Spleen (tissue), 11 donors: ENCODE measurements at regions not wholly inside any gene's neighbourhood (a gene's known extent, or its start where the extent isn't known, plus 50 kb on each side); places are given as distances from the start of the nearest gene placed in this dataset.

ENCODE experiments used
- DNase-seq: peaks from one replicate; pipeline ENCODE4 v3.0.0-alpha.2; 2020
- H3K27ac ChIP-seq, 8 donors: fragments of 200-600 bp; sonication (generic) in 7 of 8; 1 replicate in 4 of 8; 2 replicates in 4 of 8; pipeline versions ENCODE4 v1.5.0 to v1.8.0; 2016 to 2021; ENCODE audit warnings: inconsistent platforms in 4 of 8, mild to moderate bottlenecking in 4 of 8, moderate library complexity in 1 of 8
- H3K27me3 ChIP-seq, 7 donors: fragments of 200-600 bp; sonication (generic) in 6 of 7; replicated peaks in 1 of 7; 1 replicate in 4 of 7; 2 replicates in 3 of 7; pipeline versions ENCODE4 v1.5.0 to v1.8.0; 2016 to 2021; ENCODE audit warnings: inconsistent platforms in 3 of 7, mild to moderate bottlenecking in 1 of 7
- H3K36me3 ChIP-seq, 6 donors: fragments of 200-600 bp; sonication (generic) in 5 of 6; 1 replicate in 4 of 6; 2 replicates in 2 of 6; pipeline versions ENCODE4 v1.5.0 to v1.8.0; 2016 to 2021; ENCODE audit warnings: inconsistent platforms in 2 of 6
- H3K4me1 ChIP-seq, 6 donors: fragments of 200-600 bp; sonication (generic) in 5 of 6; 1 replicate in 3 of 6; 2 replicates in 3 of 6; pipeline versions ENCODE4 v1.5.0 to v1.8.0; 2016 to 2021; ENCODE audit warnings: inconsistent platforms in 3 of 6
- H3K4me3 ChIP-seq, 8 donors: fragments of 200-600 bp; sonication (generic) in 7 of 8; 1 replicate in 4 of 8; 2 replicates in 4 of 8; pipeline versions ENCODE4 v1.5.0 to v1.8.0; 2016 to 2021; ENCODE audit warnings: inconsistent platforms in 4 of 8, mild to moderate bottlenecking in 4 of 8, moderate library complexity in 2 of 8
- H3K9me3 ChIP-seq, 8 donors: fragments of 200-600 bp; sonication (generic) in 7 of 8; 1 replicate in 4 of 8; 2 replicates in 4 of 8; pipeline versions ENCODE4 v1.5.0 to v1.8.0; 2016 to 2021; ENCODE audit warnings: inconsistent platforms in 4 of 8
- POLR2A ChIP-seq, 3 donors: fragments of 450-650 bp; IDR thresholded peaks; one replicate each; pipeline ENCODE4 v1.5.1; 2017; ENCODE audit warnings: antibody characterized with exemption in 3 of 3, mild to moderate bottlenecking in 1 of 3
- POLR2AphosphoS5 ChIP-seq, 3 donors: sonication (generic); formaldehyde crosslinking; IDR thresholded peaks; one replicate each; pipeline ENCODE4 v1.5.1; 2017; ENCODE audit warnings: antibody characterized with exemption in 3 of 3
- WGBS, 5 donors: extraction: QIAGEN DNeasy Blood & Tissue Kit in 3 of 5; methylation state at CpG; one replicate each; pipeline versions ENCODE4 v1.1.5 to v1.1.7; 2013 to 2018; 5-methylcytosine and 5-hydroxymethylcytosine counted together
- intact Hi-C: fragments of 100-400 bp; cut with DNase I; formaldehyde crosslinking; loops from one replicate; pipeline ENCODE4 v1.15.0; 2023; ENCODE audit warnings: low total_unique reads
- TF ChIP-seq, protein P1 (sequence below), 11 experiments: fragments of 200-600 bp in 7 of 11; fragments of 450-650 bp in 4 of 11; sonication (generic) in 4 of 11; IDR thresholded peaks in 8 of 11; conservative IDR thresholded peaks in 3 of 11; 1 replicate in 7 of 11; 2 replicates in 4 of 11; pipeline versions ENCODE4 v1.4.0 to v1.8.0; 2016 to 2021; ENCODE audit warnings: antibody characterized with exemption in 11 of 11, inconsistent platforms in 4 of 11, mild to moderate bottlenecking in 1 of 11
- donor health status: healthy with polysubstance abuse.
- donor health status: DM: no; HTN: no; CAD: no; lungs with moderate emphysema.
- donor health status: DM: no; HTN: no; CAD: no.
- donor health status: Bipolar disorder and iron deficiency.
- donor health status: healthy.
- donor health status: DM: no; HTN: no; CAD: no.
- donor health status: DM: yes; HTN: yes; CAD: no.

DNA sequence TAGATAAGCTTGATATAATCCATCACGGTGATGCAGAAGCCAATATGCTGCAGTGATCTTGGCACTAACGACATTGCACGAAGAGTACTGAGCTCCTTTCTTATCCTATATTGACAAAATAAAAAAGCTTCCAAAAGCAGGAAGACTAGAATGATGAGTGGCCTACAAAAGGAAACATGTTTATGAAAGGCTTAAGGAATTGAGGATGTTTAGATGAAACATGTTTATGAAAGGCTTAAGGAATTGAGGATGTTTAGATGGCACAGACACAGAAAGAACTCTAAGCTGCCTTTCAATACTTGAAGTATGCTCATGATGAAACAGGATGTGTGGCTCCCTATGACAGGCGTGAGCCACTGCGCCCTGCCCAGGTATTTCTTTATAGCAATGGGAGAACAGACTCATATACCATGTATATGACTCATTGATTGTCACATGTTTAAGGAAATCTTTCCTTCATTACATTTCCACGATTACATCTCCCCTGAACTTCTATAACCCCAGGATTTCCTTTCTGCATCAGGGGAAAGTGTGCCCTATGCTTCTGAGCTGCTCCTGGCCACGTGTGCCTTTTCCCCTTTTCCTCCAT, 690.8 kb upstream of the ARGLU1 start:
- Histone ChIP-seq H3K4me3 (no peak overlapping the region), H3K27me3 (no peaks in the 10 kb centered on the region), H3K4me1 (no peaks in the 10 kb centered on the region), H3K9me3 (peaks cover 0 to 3% (median 0%) of the 10 kb centered on the region in 8 donors), H3K27ac (no peak overlapping the region), H3K36me3 (no peaks in the 10 kb centered on the region)
- WGBS, 5 donors: 55 to 75% (median 61%) methylated on average over 7 of the region's 7 CpGs
- no peak for DNase-seq
- TF ChIP-seq POLR2AphosphoS5 (IDR thresholded peaks at IDR 0.05) (no peak), POLR2A (IDR thresholded peaks at IDR 0.05) (no peak)
- TF ChIP-seq, protein P1, sequence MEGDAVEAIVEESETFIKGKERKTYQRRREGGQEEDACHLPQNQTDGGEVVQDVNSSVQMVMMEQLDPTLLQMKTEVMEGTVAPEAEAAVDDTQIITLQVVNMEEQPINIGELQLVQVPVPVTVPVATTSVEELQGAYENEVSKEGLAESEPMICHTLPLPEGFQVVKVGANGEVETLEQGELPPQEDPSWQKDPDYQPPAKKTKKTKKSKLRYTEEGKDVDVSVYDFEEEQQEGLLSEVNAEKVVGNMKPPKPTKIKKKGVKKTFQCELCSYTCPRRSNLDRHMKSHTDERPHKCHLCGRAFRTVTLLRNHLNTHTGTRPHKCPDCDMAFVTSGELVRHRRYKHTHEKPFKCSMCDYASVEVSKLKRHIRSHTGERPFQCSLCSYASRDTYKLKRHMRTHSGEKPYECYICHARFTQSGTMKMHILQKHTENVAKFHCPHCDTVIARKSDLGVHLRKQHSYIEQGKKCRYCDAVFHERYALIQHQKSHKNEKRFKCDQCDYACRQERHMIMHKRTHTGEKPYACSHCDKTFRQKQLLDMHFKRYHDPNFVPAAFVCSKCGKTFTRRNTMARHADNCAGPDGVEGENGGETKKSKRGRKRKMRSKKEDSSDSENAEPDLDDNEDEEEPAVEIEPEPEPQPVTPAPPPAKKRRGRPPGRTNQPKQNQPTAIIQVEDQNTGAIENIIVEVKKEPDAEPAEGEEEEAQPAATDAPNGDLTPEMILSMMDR (IDR thresholded peaks at IDR 0.05 in 8 of 11, conservative IDR thresholded peaks at IDR 0.05 in 3 of 11): no peak
- intact Hi-C loops: no loop called here

DNA sequence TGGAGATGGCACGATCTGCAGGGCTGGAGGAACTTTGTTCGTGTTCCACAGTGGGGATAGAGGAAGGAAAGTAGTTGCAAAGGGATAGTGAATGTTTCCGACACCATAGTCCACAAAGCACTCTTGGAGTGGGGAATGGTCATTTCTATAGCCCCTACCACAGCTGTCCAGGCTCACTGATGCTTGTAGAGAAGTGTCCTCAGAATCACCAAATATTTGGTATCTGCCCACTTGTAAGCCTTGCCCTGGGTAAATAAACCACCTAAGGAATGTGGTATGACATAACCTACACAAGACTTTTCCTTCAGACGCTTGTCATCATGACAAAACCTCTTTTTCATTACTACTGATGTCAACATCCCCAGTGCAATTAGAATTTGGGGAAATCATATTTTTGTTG, 686.5 kb upstream of the ARGLU1 start:
- no peak overlapping the region for H3K27ac ChIP-seq
- no peak overlapping the region for H3K4me3 ChIP-seq
- no peaks in the 10 kb centered on the region for H3K9me3 ChIP-seq
- intact Hi-C loops: no loop called here
- no peaks in the 10 kb centered on the region for H3K4me1 ChIP-seq
- whole genome bisulfite sequencing, 5 donors: 75 to 90% (median 82%) methylated on average over 4 of the region's 4 CpGs
- no peaks in the 10 kb centered on the region for H3K27me3 ChIP-seq
- H3K36me3 ChIP-seq: no peaks in the 10 kb centered on the region
- TF ChIP-seq POLR2AphosphoS5 (IDR thresholded peaks at IDR 0.05) (no peak), POLR2A (IDR thresholded peaks at IDR 0.05) (no peak)
- TF ChIP-seq, protein P1 (IDR thresholded peaks at IDR 0.05 in 8 of 11, conservative IDR thresholded peaks at IDR 0.05 in 3 of 11): no peak
- DNase-seq: no peak

DNA sequence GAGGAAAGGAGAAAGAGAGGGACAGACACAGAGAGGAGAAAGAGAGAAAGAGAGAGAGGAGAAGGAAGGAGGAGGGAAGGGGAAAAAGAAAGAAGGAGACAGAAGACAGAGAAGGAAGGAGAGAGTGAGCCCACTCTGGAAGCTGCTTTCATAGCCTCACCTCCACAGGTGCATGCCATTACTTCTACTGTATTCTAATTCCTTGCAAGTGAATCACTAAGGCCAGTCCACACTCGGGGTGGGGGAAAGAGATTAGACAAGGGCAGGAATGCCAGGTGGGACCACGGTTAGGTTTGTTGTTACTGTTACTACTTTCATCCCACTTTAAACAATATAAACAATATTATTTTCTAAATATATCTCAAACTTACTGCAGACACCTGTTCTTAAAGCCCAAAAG, 684.5 kb upstream of the ARGLU1 start:
- DNase-seq: no peak
- WGBS, 5 donors: 63 to 85% (median 69%) methylated on average over 2 of the region's 2 CpGs
- Histone ChIP-seq H3K36me3 (no peaks in the 10 kb centered on the region), H3K27me3 (no peaks in the 10 kb centered on the region), H3K9me3 (no peaks in the 10 kb centered on the region), H3K27ac (no peak overlapping the region), H3K4me1 (no peaks in the 10 kb centered on the region), H3K4me3 (no peak overlapping the region)
- intact Hi-C loops: no loop called here
- no peak for TF ChIP-seq POLR2AphosphoS5 (IDR thresholded peaks at IDR 0.05)
- TF ChIP-seq, protein P1 (IDR thresholded peaks at IDR 0.05 in 8 of 11, conservative IDR thresholded peaks at IDR 0.05 in 3 of 11): no peak
- TF ChIP-seq POLR2A (IDR thresholded peaks at IDR 0.05): no peak

DNA sequence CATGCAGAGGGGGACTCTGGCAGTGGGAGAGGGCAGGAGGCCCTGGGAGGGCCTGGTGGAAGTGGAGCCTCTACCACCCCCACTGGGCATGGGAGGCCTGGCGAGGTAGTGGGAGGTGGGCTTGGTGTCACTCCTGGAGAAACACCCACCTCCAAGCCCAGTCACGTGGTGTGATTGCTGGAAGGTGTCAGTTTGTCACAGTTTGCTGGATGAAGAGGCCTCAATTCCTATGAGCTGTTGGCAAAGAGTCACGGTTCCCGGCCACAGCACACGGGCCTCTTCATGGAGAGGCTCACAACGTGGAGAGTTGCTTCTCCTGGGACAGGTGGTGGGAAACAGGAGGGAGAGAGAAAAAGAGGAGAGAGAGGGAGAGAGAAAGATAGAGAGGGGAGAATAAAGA, 684.1 kb upstream of the ARGLU1 start:
- no peaks in the 10 kb centered on the region for H3K9me3 ChIP-seq
- no peaks in the 10 kb centered on the region for H3K4me1 ChIP-seq
- no peak for DNase-seq
- TF ChIP-seq, protein P1 (IDR thresholded peaks at IDR 0.05 in 8 of 11, conservative IDR thresholded peaks at IDR 0.05 in 3 of 11): no peak
- TF ChIP-seq POLR2A (IDR thresholded peaks at IDR 0.05) (no peak), POLR2AphosphoS5 (IDR thresholded peaks at IDR 0.05) (no peak)
- H3K4me3 ChIP-seq: no peak overlapping the region
- intact Hi-C loops: no loop called here
- no peak overlapping the region for H3K27ac ChIP-seq
- no peaks in the 10 kb centered on the region for H3K27me3 ChIP-seq
- 53 to 79% (median 55%) methylated on average over 6 of the region's 6 CpGs for WGBS, 5 donors
- H3K36me3 ChIP-seq: no peaks in the 10 kb centered on the region
